Putamen (tissue), 1 donor: ENCODE measurements at regions not wholly inside any gene's neighbourhood (a gene's known extent, or its start where the extent isn't known, plus 50 kb on each side); places are given as distances from the start of the nearest gene placed in this dataset.
"Not testable (repeated sequence)": the region's sequence is repeated elsewhere in the genome, so short reads cannot be mapped to it uniquely, and the experiment has no call there.

Experiments used
- DNase-seq: peaks from one replicate; pipeline ENCODE4 v3.0.0-alpha.2; 2016; ENCODE audit warnings: low spot score

GRCh38 chr13:55977436-55977835 lies 1163.3 kb upstream of the PRR20A start:
- DNase-seq = no peak

- no peak for DNase-seq
Observed at GRCh38 chr13:55981381-55981780, 1159.3 kb upstream of the PRR20A start.

- not testable (repeated sequence) for DNase-seq
Observed at GRCh38 chr13:55984026-55984425, 1156.7 kb upstream of the PRR20A start.

- no peak for DNase-seq
Observed at GRCh38 chr13:55990631-55991030, 1150.1 kb upstream of the PRR20A start.

- DNase-seq = no peak
Observed at GRCh38 chr13:55991666-55992065, 1149.1 kb upstream of the PRR20A start.

GRCh38 chr13:55992145-55992544 lies 1148.6 kb upstream of the PRR20A start:
- no peak for DNase-seq

- no peak for DNase-seq
Observed at GRCh38 chr13:55999709-56000108, 1141.0 kb upstream of the PRR20A start.

GRCh38 chr13:56009418-56009817 lies 1131.3 kb upstream of the PRR20A start:
- no peak for DNase-seq

- no peak for DNase-seq
Observed at GRCh38 chr13:56012644-56013043, 1128.1 kb upstream of the PRR20A start.

GRCh38 chr13:56015919-56016318 lies 1124.8 kb upstream of the PRR20A start:
- DNase-seq = no peak

- no peak for DNase-seq
Observed at GRCh38 chr13:56019606-56020005, 1121.1 kb upstream of the PRR20A start.

- no peak for DNase-seq
Observed at GRCh38 chr13:56020425-56020824, 1120.3 kb upstream of the PRR20A start.

- DNase-seq = no peak
Observed at GRCh38 chr13:56039992-56040391, 1100.7 kb upstream of the PRR20A start.

GRCh38 chr13:56066321-56066720 lies 1074.4 kb upstream of the PRR20A start:
- no peak for DNase-seq

- DNase-seq = no peak
Observed at GRCh38 chr13:56102641-56103040, 1038.1 kb upstream of the PRR20A start.

- no peak for DNase-seq
Observed at GRCh38 chr13:56110751-56111150, 1030.0 kb upstream of the PRR20A start.

- no peak for DNase-seq
Observed at GRCh38 chr13:56134524-56134923, 1006.2 kb upstream of the PRR20A start.

GRCh38 chr13:56166864-56167263 lies 973.9 kb upstream of the PRR20A start:
- no peak for DNase-seq

- no peak for DNase-seq
Observed at GRCh38 chr13:56168581-56168980, 972.1 kb upstream of the PRR20A start.

GRCh38 chr13:56173346-56173745 lies 967.4 kb upstream of the PRR20A start:
- no peak for DNase-seq

GRCh38 chr13:56182598-56182997 lies 958.1 kb upstream of the PRR20A start:
- no peak for DNase-seq

GRCh38 chr13:56187331-56187730 lies 953.4 kb upstream of the PRR20A start:
- DNase-seq = no peak

GRCh38 chr13:56188582-56188981 lies 952.1 kb upstream of the PRR20A start:
- not testable (repeated sequence) for DNase-seq

GRCh38 chr13:56189439-56189838 lies 951.3 kb upstream of the PRR20A start:
- DNase-seq = no peak

GRCh38 chr13:56189978-56190377 lies 950.7 kb upstream of the PRR20A start:
- DNase-seq = no peak
